WTC11 (cell line): ENCODE measurements at regions not wholly inside any gene's neighbourhood (a gene's known extent, or its start where the extent isn't known, plus 50 kb on each side); places are given as distances from the start of the nearest gene placed in this dataset.
"Not testable (repeated sequence)": the region's sequence is repeated elsewhere in the genome, so short reads cannot be mapped to it uniquely, and the experiment has no call there.

Experiments
- ATAC-seq: fragments of 200-7000 bp; cut with Tn5 transposase; 2 replicates; pipeline ENCODE4 v1.10.0; 2021; ENCODE audit warnings: mild to moderate bottlenecking, moderate library complexity
- CTCF ChIA-PET: fragments of 300-600 bp; sonication (Branson Sonifier 250); formaldehyde crosslinking; loops from one replicate; lab custom pipeline; 2021; ENCODE audit warnings: antibody characterized with exemption; lab: Charles Lee
- POLR2A ChIA-PET: fragments of 350-600 bp; sonication (Branson Sonifier 250); formaldehyde crosslinking; loops from one replicate; lab custom pipeline; 2021; ENCODE audit warnings: antibody characterized with exemption; lab: Charles Lee
- DNase-seq: peaks from one replicate; pipeline ENCODE4 v3.0.0; 2021; ENCODE audit warnings: low spot score
- H3K27ac Mint-ChIP-seq: 2 replicates; pipeline ENCODE4 v1.8.0; 2021; ENCODE audit warnings: mixed read lengths
- H3K27me3 Mint-ChIP-seq: 2 replicates; pipeline ENCODE4 v1.8.0; 2021; ENCODE audit warnings: low read depth, mild to moderate bottlenecking, moderate library complexity, mixed read lengths
- H3K36me3 Mint-ChIP-seq: 2 replicates; pipeline ENCODE4 v1.8.0; 2021; ENCODE audit warnings: mixed read lengths
- H3K4me1 Mint-ChIP-seq: 2 replicates; pipeline ENCODE4 v1.8.0; 2022; ENCODE audit warnings: mixed read lengths
- H3K4me3 Mint-ChIP-seq: 2 replicates; pipeline ENCODE4 v1.8.0; 2021; ENCODE audit warnings: mild to moderate bottlenecking, moderate library complexity, mixed read lengths
- H3K9me3 Mint-ChIP-seq: 2 replicates; pipeline ENCODE4 v1.8.0; 2021; ENCODE audit warnings: mixed read lengths

DNA sequence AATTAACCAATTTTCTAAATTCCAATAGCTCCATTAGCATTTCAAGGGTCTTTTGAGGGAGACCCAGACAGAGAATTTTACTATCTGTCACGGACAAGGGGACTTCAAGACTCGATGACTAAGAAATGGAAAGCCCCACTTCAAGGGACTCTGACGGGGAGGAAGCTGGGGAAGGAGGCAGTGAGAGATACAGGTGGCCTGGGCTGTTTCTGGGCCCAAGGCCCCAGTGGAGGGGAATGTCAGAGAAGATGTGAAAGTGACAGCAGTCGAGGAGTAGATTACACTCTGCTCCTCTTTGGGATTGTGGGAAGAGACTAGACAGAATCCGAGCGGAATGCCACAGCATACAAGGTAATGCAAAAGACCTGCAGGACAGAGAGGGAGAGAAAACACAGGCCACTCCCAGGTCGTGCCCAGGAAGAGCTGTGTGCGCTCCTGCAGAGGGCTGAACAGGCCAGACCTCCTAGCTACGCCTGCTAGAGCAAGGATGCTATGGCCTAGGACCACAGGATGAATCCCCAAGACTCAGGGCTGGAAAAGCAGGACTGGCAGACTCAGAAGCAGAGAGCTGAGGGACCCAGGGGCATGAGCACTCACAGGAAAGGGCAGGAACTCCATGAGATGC is 321.5 kb upstream of the CHRNA7 start:
- H3K4me3 Mint-ChIP-seq, H3K27ac Mint-ChIP-seq, H3K4me1 Mint-ChIP-seq, H3K9me3 Mint-ChIP-seq, POLR2A ChIA-PET, H3K36me3 Mint-ChIP-seq, H3K27me3 Mint-ChIP-seq, CTCF ChIA-PET, DNase-seq: not testable (repeated sequence)
- peak; percentile 66 for ATAC-seq

DNA sequence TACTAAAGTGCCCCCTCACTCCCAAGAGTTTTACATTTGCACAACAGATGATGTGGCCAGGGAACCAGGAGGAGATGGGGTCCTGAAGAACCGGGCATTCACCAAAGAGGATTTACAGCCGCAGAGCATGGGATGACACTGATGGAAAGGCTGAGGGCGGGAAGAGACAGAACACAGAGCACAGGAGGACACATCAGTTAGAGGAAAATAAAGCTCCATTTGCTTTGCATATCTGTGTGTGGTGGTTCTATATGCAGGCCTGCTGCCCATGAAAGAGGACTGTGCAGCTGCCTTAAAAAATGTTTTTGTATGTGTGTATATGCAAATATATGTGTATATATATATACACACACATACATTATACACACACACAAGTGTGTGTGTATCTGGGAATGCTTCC is 320.8 kb upstream of the CHRNA7 start:
- H3K4me3 Mint-ChIP-seq, POLR2A ChIA-PET, H3K27me3 Mint-ChIP-seq, H3K27ac Mint-ChIP-seq, H3K9me3 Mint-ChIP-seq, H3K4me1 Mint-ChIP-seq, DNase-seq, H3K36me3 Mint-ChIP-seq, CTCF ChIA-PET, ATAC-seq: not testable (repeated sequence)

DNA sequence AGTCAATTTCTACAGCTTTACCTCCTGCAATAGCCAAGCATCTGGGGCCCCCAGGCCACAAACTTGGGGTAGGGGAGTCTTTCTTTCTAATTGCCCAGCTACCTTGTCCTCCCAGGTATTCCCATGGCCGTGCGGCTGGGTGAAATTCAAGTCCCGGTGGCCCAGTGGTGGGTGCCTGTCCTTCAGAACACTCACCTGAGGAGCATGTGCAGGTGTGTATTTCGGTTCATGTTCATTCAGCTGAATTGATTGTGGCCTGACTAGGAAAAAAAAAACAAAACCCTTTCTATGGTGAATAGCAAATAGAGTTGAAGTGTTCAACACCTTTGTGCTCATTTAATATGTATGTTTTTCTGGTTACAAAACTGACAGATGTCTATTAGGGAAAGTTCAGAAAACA is 319.5 kb upstream of the CHRNA7 start:
- POLR2A ChIA-PET, H3K27me3 Mint-ChIP-seq: not testable (repeated sequence)

GRCh38 chr15:31715208-31715607 is 315.1 kb upstream of the CHRNA7 start:
- H3K9me3 Mint-ChIP-seq, POLR2A ChIA-PET, H3K27ac Mint-ChIP-seq, DNase-seq, H3K4me3 Mint-ChIP-seq, H3K27me3 Mint-ChIP-seq, H3K4me1 Mint-ChIP-seq, CTCF ChIA-PET, ATAC-seq, H3K36me3 Mint-ChIP-seq: not testable (repeated sequence)

More for the DNA sequence above, 319.5 kb upstream of the CHRNA7 start:
- H3K27ac Mint-ChIP-seq, H3K4me1 Mint-ChIP-seq, CTCF ChIA-PET, H3K36me3 Mint-ChIP-seq, H3K4me3 Mint-ChIP-seq, H3K9me3 Mint-ChIP-seq, DNase-seq, ATAC-seq: not testable (repeated sequence)

GRCh38 chr15:31718625-31719024 is 311.7 kb upstream of the CHRNA7 start:
- H3K4me1 Mint-ChIP-seq, H3K36me3 Mint-ChIP-seq, H3K9me3 Mint-ChIP-seq: not testable (repeated sequence)

DNA sequence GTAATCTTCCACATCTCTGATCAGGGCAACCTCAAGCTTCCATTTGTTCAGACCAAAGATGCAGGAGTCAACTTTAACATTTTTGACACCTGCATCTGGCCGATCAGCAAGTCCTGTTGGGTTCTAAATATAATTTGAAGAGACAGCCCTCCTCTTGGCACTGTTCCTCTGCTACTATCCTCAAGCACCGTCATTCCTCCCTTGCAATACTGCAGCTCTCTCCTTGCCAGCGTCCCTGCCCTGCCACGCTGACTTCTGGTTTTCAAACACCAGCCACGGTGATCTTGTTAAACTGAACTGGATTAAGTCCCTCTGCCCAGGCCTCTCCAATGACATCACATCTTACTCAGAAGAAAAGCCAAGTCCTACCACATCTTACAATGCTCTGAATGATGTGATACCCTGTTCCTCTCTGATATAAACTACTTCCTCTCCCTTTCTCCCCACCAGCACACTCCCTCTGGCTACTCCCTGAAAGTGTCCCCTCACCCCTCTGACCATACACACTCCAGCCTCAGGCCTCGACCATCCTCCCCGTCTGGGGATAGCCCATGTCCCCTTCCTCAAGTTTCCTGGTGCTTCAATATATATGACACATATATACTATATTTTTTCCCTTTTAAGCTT is 310.8 kb upstream of the CHRNA7 start:
- H3K27me3 Mint-ChIP-seq, CTCF ChIA-PET, DNase-seq, H3K4me3 Mint-ChIP-seq, H3K36me3 Mint-ChIP-seq, H3K9me3 Mint-ChIP-seq, H3K4me1 Mint-ChIP-seq, ATAC-seq, POLR2A ChIA-PET, H3K27ac Mint-ChIP-seq: not testable (repeated sequence)

More at GRCh38 chr15:31718625-31719024, 311.7 kb upstream of the CHRNA7 start:
- DNase-seq, H3K27ac Mint-ChIP-seq, POLR2A ChIA-PET, CTCF ChIA-PET, ATAC-seq, H3K27me3 Mint-ChIP-seq, H3K4me3 Mint-ChIP-seq: not testable (repeated sequence)

DNA sequence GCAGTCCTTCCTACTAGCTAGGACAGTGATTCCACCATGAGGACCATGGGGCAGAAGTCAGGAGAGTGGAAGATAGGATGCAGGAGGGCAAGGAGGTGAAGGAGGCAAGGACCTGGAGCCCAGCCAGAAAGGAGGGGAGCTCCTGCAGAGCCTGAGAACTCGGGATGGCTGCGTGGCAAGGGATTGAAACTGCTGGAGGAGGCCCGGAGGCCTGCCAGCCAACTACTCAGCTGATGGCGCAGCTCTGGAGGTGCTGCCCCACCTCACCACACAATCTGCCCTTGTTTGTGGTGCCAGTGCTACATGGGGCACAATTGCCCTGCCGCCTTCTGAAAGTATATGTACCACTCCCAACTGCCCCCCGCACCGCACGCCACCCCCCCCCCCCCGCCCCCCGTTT is 307.3 kb upstream of the CHRNA7 start:
- H3K27ac Mint-ChIP-seq, DNase-seq, H3K4me3 Mint-ChIP-seq, ATAC-seq, H3K4me1 Mint-ChIP-seq, H3K9me3 Mint-ChIP-seq, POLR2A ChIA-PET, H3K27me3 Mint-ChIP-seq, H3K36me3 Mint-ChIP-seq: not testable (repeated sequence)
- CTCF ChIA-PET = interaction anchor here (0.6 kb wide), 1 partner anchor 357 kb away, joined by 7 read pairs; no protein-coding TSS in a partner anchor

DNA sequence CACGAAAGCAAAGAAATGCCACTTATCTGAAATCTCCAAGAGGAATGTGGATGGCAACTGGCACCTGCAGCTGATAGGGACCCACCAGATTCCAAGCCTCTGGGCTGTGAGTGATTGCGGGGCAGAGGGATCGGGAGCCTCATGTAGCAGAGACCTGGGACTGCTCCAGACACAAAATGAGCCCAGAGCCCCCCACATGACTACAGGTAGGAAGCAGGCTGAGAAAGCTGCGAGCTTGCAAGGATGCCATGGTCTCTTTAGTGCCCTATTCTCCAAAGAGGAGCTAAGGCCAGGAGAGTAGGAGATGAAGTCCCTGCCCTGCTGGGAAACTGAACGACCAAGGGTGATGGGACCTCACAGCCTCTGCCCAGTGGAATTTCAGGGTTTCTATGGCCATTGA is 305.4 kb upstream of the CHRNA7 start:
- H3K27me3 Mint-ChIP-seq, POLR2A ChIA-PET, H3K9me3 Mint-ChIP-seq, H3K36me3 Mint-ChIP-seq, H3K4me3 Mint-ChIP-seq, ATAC-seq, CTCF ChIA-PET, DNase-seq, H3K27ac Mint-ChIP-seq: not testable (repeated sequence)
- H3K4me1 Mint-ChIP-seq = peaks cover 12% of the 10 kb centered on the region

DNA sequence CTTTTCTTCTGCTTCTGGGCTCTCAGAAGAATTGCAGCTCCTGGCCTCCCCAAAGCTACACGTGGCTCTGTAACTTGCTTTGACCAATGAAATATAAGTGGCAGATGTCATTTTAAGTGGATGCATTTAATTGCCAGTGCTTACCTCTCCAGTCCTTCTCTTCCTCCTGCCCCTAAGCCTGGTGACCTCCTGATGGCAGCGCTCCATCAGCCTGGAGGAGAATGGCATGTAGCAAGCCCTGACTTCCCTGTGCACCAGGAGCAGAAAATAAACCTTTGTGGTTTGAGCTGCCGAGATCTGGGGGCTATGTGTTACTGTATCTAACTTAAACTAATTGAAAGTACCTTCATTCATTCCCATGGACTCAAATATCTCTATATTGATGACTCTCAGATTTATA is 304.7 kb upstream of the CHRNA7 start:
- H3K27ac Mint-ChIP-seq, H3K36me3 Mint-ChIP-seq, CTCF ChIA-PET, POLR2A ChIA-PET, DNase-seq, H3K9me3 Mint-ChIP-seq, ATAC-seq, H3K27me3 Mint-ChIP-seq, H3K4me3 Mint-ChIP-seq: not testable (repeated sequence)
- H3K4me1 Mint-ChIP-seq = peaks cover 12% of the 10 kb centered on the region
